ENCODE measurements at regions not wholly inside any gene's neighbourhood (a gene's known extent, or its start where the extent isn't known, plus 50 kb on each side); places are given as distances from the start of the nearest gene placed in this dataset.

- TF ChIP-seq CTCF (conservative IDR thresholded peaks at IDR 0.05) (no peak), EZH2 (IDR thresholded peaks at IDR 0.05; ENCODE audit: low read depth) (no peak)
These were observed 151.2 kb downstream of the TANC2 start for GRCh38 chr17:63116967-63117830.
